ENCODE measurements at regions not wholly inside any gene's neighbourhood (a gene's known extent, or its start where the extent isn't known, plus 50 kb on each side); places are given as distances from the start of the nearest gene placed in this dataset.
"Not testable (repeated sequence)": the region's sequence is repeated elsewhere in the genome, so short reads cannot be mapped to it uniquely, and the experiment has no call there.

DNA sequence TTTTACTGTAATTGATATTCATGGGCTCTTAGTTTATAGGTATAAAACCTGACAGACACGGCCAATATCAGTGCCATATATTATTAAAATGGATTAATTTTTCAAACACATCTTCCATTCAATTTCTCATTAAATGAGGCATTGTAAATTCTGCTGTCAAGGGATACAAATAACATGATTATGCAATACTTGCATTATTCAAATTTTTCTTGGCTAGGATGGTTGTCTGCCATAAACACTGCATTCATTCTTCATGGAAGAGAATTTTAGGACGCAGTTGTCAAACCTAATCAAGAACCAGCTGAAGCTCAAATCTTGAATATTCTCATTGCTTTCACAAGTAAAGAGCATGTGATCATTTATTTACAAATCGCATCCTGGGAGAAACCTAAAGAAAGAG, 255.6 kb downstream of the RDH14 start:
- no peak for DNase-seq

DNA sequence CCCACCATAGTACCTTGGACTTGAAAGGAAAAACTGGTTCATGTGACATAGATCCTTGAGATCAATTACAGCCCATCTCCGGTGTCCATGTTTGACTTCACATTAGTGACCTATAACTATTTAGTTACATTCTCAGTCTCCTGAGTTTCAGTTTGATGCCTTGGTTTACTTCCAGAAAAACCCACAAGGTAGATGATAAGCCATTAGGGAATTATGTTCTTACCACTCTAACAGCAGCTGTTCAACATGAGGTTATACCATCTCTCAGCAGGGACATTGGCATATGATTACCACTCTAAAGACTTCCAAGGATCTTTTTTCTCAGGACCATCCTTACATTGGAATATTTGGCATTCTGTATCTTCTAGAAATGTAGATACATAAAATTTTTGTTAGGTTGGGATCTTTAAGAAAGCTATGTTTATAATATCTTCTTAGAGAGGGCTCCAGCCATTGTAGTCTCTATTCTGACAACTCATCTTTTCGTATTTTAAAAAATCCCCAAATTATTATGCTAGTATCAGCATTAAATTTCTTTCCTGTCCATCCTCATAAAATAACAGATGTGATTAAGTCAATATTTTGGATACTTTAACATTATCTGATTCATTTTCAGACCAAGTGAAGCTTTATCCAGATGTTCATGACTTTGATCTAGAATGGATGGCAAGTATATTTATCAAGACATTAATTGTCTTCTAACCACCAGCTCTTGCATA, 258.9 kb downstream of the RDH14 start:
- no peak for DNase-seq

DNA sequence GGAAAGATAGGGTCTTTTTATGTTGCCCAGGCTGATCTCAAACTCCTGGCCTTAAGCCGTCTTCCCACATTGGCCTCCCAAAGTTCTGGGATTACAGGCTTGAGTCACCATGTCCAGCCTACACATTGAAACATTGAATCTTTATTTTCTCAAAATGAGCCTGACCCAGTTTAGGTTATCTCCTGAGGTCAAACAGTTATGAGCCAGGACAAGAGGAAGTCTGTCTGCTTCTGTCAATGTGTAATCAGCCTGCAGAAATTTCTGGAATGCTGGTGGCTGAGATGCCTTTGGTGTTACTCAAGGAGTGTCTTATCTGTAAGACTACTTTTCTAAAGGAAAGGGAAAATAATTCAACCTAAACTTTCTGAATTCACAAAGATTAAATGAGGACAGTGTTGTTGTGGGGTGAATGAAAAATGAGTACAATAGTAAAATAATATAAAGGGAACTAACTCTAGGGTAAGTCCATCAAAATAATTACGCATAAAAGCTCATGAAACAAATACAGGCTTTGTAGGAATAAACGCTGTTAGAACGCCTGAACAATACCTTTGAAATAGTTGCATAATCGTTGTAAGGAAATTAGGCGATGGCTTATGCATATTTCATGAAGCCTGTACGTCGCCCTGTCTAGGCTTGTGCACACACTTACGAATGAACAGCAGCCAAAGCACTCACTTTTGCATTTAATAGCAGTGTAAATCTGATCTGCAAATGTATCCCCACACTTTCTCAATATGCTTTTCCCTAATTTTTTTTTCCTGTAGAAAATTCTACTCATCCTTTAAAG, 260.8 kb downstream of the RDH14 start:
- DNase-seq = no peak

DNA sequence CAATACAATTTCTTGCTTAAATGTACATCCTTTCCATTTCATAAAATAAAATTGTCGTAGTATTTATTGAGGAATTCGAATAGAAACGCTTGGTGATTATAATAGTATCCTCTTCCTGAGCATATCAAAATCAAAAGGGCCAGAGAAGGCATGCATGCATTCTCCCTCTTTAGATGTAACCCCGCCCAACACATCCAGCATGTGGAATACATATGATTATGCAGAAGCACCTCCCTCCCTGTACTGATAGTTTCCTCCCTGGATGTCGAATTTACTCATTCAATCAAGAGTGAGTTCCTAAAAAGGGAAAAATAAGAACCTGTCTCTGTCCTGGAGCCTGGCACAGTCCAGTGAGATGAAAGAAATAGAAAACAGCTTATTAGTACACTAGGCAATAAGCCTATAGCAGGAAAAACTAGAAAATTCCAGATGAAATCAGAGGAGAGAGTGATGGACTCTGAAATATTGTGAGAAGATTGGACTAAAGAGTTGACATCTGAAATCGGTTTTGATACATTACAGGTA, 262.9 kb downstream of the RDH14 start:
- DNase-seq = no peak

DNA sequence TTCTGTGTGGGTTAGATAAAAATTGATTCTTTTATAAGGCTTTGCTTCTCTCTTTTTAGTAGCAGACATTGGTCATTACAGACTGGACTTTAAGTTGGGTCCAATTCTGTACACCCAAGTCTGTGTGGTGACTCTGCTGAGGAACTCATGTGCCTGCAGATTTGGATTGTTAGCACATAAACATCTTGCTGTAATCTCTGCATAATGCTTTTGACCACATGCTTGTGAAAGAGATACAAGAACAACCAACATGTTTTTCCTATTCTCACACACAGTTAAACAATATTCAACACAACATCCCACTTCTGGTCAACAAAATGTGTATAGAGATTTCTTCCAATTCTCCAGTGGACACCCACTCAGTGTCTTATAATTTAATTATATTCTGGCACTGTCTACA, 270.1 kb downstream of the RDH14 start:
- no peak for DNase-seq

GRCh38 chr2:18286897-18287296, 273.6 kb downstream of the RDH14 start:
- DNase-seq = no peak

GRCh38 chr2:18284331-18284730, 276.1 kb downstream of the RDH14 start:
- no peak for DNase-seq

GRCh38 chr2:18282026-18282425, 278.4 kb downstream of the RDH14 start:
- DNase-seq = no peak

GRCh38 chr2:18276583-18277075, 283.8 kb downstream of the RDH14 start:
- DNase-seq = no peak

DNA sequence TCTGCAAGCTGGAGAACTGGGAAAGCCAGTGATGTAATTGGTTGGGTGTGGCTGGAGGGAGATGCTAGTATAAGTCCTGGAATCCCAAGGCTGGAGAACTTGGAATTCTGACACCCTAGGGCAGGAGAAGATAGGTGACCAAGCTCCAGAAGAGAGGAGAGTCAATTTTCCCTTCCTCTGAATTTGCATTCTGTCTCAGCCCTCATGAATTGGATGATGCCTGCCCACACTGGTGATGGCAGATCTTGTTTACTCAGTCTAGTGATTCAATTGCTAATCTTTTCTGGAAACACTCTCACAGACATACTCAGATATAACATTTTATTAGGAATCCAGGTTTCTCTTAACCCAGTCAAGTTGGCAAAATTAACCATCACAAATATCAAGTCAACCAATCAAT, 287.2 kb downstream of the RDH14 start:
- DNase-seq = no peak

- DNase-seq = no peak
These were observed 288.3 kb downstream of the RDH14 start for GRCh38 chr2:18272148-18272494.

DNA sequence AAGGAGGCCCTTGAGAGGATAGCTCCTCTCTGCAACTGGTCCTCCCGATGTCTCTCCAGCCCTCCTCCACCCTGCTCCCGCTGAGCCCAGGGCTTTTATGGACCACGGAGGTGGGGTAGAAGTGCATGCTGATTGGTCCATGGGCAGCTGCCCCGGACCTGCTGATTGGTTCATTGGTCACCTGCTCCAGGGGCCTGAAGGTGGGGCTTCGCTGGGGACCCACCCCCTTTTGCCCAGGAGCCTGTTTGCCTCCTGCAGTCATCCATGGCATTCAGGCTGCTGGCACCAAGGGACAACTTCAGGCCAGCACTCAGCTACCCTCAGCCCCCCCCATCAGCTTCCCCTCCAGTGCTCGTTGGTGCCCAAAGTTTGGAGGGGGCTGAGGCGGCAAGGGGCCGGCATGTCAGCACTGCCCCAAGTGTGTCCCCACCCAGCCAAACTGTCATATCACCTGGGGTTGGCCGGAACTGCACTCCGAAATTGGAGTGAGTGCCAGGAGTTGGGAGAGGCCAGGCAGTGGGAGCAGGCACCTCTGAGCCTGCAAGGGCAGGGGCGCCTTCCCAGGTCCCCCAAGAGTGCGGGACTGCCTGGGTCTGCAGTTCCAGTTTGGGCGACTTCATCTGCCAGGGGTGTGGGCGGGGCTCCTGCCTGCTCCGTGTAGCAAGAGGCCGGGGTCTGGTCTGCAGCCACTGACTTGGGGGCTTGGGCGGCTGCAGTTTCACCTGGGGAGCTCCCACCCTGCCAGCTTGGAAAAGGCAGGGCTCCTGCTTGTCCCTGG, 288.9 kb downstream of the RDH14 start:
- no peak for DNase-seq

DNA sequence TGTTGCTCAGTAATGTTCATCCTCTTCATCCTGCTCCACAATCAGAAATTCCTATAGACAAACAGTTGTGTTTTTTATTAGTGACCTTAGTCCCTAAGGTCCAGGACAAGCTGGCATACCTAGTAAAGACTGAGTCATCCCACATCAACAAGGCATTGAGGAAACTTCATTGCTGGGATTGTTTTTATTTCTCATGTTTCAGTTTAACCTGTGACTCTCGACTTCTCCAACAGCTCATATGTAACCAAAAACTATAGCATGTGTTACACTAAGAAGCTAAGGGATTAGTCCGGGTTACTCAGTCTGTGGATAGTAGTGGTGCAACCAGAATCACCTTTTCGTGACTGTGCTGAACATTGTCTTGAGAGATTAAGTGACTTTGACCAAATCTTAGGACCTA, 292.1 kb downstream of the RDH14 start:
- DNase-seq = no peak

GRCh38 chr2:18267501-18267900, 293.0 kb downstream of the RDH14 start:
- DNase-seq = no peak

GRCh38 chr2:18266699-18267098, 293.8 kb downstream of the RDH14 start:
- DNase-seq = not testable (repeated sequence)

GRCh38 chr2:18265614-18266586, 294.6 kb downstream of the RDH14 start:
- DNase-seq = no peak

DNA sequence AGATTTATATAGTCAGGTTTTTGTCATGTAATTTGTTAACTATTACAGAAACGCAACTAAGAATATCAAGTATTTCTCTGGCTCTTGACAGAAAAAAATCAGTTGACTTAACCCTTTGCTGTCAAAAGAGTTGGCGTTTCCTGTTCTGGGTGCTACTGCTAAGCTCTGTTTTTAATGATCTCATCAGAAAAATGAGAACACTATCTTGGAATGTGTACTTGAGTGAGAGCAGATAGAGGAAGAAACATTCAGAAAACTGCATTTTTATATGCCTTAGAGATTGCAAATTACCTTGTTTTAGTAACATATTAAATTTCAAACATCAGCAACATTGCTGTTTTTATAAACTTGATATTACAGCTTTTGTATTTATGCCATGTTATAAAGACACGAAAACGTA, 297.9 kb downstream of the RDH14 start:
- no peak for DNase-seq

- DNase-seq = no peak
These were observed 306.7 kb downstream of the RDH14 start for GRCh38 chr2:18253686-18254197.

DNA sequence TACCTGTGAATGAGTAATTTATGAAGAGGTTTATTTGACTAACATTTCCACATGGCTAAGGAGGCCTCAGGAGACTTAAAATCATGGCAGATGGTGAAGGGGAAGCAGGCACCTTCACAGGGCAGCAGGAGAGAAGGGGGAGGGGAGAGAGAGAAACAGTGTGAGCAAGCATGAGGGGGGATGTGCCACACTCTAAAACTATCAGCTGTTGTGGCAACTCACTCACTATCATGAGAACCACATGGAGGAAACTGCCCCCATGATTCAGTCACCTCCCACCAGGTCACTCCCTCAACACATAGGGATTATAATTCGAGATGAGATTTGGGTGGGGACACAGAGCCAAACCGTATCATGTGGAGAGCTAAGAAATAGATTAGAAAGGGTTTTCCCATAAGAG, 309.0 kb downstream of the RDH14 start:
- no peak for DNase-seq

DNA sequence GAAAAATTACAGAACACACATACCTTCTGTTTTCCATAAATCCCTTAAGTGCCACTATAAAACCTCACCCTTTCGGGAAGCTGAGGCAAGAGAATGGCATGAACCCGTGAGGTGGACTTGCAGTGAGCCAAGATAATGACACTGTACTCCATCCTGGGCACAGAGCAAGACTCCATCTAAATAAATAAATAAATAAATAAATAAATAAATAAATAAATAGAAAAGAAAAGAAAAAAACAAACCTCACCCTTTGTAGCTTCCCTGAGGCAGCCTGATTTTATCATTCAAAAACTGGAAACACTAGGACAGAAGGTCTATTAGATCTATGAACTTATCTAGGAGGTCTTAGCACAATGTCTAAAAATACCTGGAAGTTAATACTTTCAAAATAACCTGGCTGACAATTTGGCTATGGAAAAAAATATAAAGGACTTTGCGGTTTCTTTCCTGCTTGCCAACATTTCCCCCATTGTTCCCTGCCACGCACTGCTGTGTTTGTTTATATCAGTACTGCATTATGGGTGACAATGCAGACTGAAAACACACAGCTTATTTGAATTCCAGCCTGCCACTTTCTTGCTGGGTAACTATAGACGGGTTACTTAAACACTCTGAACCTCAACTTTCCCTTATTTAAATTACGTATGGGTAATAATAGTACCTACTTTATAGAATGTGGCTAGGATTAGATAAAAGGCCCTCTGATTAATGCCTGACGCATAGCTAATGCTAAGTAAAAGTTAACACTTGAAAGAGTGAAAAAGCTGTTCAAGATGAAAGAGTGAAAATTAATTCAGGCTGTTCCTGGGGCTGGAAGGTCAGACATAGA, 313.0 kb downstream of the RDH14 start:
- no peak for DNase-seq

- DNase-seq = no peak
These were observed 315.1 kb downstream of the RDH14 start for GRCh38 chr2:18245375-18245774.
